Spleen (tissue), 7 donors: ENCODE measurements at regions not wholly inside any gene's neighbourhood (a gene's known extent, or its start where the extent isn't known, plus 50 kb on each side); places are given as distances from the start of the nearest gene placed in this dataset.

Experiments
- CTCF ChIP-seq, 11 experiments: fragments of 200-600 bp in 7 of 11; fragments of 450-650 bp in 4 of 11; sonication (generic) in 4 of 11; IDR thresholded peaks in 8 of 11; conservative IDR thresholded peaks in 3 of 11; 1 replicate in 7 of 11; 2 replicates in 4 of 11; pipeline versions ENCODE4 v1.4.0 to v1.8.0; 2016 to 2021; ENCODE audit warnings: antibody characterized with exemption in 11 of 11, inconsistent platforms in 4 of 11, mild to moderate bottlenecking in 1 of 11
- POLR2AphosphoS5 ChIP-seq, 3 donors: sonication (generic); formaldehyde crosslinking; IDR thresholded peaks; one replicate each; pipeline ENCODE4 v1.5.1; 2017; ENCODE audit warnings: antibody characterized with exemption in 3 of 3
- donor health status: DM: no; HTN: no; CAD: no; lungs with moderate emphysema.
- donor health status: DM: no; HTN: no; CAD: no.
- donor health status: DM: no; HTN: no; CAD: no.

DNA sequence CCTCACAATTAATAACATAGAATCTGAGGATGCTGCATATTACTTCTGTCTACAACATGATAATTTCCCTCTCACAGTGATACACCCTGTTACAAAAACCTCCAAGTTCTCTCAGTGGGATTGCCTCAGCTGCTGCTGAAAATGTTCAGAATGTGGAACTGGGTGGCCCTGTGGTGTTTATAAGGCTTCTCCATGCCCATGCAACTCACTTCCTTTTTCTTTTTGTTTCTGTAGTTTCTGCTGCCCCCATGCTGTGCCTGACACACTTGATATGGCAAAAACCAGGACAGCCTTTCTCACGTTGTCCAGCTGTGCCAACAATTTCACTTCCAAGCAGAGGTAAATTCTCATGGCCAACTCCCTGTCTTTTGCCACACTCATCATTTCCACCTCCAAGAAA lies 206.2 kb downstream of the RPIA start:
- no peak for TF ChIP-seq CTCF (IDR thresholded peaks at IDR 0.05 in 8 of 11, conservative IDR thresholded peaks at IDR 0.05 in 3 of 11)
- no peak for TF ChIP-seq POLR2AphosphoS5 (IDR thresholded peaks at IDR 0.05)
